HG03025 (cell line): ENCODE measurements at regions not wholly inside any gene's neighbourhood (a gene's known extent, or its start where the extent isn't known, plus 50 kb on each side); places are given as distances from the start of the nearest gene placed in this dataset.

Source experiments
- ATAC-seq: cut with Tn5 transposase; IDR thresholded peaks from one replicate; pipeline ENCODE4 v1.9.1; 2021; ENCODE audit warnings: mild to moderate bottlenecking, moderate library complexity; ENCODE audit not compliant: unreplicated experiment, low FRiP score

DNA sequence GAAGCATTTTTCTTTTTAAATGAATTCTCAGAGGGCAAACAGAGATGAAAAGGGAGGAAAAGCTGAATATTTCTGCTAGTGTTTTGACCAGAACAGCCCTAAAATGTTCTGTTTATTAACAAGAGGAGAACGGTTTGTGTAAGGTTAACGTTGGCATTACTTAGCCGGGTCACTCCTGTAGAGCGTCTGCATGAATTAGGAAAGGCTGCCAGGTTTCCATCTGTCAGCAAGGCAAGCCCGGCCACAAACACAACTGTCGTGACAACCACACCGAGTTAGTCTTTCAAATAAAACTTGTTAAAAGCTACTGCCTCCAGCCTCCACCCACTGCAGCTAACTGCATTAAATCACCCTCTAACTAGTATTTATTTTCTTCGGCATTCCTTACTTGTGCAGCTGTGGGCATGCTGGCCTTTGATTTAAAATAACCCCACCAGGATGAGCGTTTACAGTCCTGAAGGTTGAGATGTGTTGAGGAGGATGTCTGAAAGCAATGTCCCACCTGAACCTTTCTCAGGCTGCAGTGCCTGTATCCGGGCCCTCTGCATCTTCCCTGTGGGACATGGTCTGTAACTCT is 527.9 kb downstream of the FGF9 start:
- ATAC-seq: no peak

DNA sequence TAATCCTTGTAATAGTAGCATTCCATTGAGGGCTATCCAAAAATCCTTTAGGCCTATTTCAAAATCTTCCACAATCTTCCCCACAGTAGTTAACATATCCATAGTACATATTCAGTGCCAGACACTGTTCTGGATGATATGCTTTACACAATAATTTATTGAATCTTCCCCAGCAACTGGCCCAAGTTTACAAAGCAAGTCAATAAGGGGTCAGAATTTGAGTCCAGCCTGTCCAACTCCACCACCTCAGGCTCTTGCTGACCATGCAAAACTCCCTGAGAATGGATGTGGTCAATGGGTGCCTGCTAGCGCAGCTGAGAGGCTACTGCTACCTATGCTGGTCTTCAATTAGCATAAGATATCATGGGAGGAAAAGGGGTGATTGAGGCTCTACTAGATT is 529.6 kb downstream of the FGF9 start:
- ATAC-seq: no peak

DNA sequence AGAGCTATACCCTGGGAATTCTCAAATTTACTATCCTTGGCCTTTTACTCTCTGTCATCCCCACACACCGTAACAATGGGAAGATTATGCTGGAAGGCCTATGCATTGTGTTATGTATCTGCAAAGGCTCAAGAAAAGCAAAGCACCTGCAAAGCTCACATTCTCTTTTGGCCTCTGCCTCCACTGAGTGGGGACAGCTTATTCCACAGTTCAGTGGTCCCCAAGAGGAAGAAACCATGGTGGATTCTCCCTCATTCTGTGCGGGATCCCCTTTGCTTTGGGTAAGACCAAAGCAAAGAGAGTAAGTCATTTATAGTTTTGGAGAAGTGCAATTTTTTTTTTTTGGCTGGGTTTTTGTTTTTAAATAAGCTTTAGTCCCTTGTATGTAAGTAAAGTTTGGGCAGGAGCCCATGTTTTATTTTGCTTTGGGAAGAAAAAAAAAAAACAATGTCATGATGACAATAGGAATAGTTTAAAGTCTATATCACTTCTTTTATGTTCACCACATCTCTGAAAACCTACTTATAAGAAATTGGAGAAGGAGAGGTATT is 530.6 kb downstream of the FGF9 start:
- ATAC-seq: no peak

DNA sequence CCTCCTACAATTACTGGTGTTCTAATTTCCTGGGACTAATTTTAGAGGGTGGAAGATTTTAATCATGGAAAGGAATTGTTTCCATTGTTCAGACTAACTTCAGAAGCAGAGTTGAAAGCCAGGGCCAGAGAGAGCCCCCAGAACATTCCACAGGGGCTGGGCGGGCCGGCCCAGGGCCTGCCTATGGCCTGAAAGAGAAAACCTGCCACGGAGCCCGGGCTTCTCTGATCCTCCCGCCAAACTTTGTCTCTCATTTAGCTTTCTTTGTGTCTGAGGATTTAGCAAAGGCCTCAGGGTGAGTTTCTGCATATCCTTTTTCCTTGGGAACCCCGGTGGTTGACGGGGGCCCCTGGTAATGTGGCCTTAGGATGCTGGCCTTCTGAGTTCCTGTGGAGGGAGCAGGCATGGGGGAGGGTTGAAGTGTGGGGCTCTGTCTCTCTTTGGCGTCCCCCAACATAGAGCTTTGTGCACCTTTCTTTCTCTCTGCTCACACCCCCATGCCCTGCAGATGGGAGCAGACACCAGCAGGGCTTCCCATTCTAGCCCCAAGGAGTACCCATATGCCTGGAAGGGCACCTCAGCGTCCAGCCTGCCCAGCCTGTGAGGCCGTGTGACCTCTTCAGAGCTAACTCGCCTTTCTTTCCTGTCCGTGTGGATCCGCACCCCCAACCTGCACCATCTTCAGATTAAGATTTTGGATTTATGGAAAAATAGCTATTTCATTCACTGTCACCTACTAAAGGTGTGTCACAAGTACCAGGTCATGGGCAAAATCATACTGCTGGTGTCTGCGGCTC is 539.5 kb downstream of the FGF9 start:
- ATAC-seq: no peak

DNA sequence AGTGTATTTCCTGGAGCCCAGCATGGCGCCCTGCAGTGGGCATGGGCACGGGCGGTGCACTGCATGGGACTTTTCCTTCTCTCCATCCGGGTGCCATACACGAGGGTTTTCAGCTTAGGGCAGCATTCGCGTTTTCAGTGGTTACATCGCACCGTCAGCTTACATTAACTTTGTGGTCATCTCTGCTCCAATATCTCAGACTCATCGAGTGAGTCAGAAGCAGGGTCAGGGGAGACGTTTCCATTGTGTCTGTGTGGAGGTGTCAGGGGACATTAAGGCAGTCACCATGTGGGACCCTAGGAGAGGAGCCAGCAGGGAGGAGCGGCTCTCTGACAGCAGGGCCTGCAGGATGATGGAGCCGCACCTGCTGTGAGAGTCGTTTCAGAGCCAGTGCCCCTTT is 541.0 kb downstream of the FGF9 start:
- no peak for ATAC-seq

DNA sequence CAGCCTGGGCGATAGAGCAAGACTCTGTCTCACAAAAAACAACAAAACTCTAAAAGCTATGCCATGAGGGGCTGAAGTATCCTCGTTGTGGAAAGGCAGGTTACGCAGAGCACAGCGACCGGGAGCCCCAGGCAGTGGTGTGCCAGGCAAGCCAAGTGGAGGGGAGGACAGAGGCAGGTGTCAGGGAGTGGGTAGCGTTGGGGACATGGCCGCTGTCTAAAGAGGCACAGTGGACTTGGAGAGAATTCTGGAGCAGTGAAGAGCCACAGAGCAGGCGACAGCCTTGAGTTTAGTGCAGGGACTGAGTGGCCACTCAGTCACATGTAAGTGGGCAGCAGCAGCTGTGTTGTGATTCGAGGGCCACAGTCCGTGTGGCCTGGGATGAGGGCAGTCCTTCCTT is 541.7 kb downstream of the FGF9 start:
- no peak for ATAC-seq

DNA sequence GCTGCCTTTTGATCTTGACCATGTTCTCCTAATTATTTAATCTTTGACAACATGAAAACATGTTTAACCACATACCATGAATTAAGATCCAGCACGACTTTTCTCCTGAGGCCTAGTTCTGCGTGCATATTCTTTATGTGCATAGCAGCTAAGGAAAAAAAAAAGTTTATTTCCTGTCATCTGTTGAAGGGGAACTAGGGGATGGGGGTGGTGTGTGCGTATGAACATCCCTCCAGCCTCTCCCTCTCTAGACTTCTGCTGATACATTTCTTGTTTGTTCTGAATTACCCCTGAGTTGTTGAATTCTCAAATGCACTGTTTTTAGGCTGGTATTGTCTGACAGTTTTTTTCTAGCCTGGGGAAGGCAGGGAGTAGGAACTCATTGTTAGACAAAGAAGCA is 543.3 kb downstream of the FGF9 start:
- ATAC-seq: no peak

DNA sequence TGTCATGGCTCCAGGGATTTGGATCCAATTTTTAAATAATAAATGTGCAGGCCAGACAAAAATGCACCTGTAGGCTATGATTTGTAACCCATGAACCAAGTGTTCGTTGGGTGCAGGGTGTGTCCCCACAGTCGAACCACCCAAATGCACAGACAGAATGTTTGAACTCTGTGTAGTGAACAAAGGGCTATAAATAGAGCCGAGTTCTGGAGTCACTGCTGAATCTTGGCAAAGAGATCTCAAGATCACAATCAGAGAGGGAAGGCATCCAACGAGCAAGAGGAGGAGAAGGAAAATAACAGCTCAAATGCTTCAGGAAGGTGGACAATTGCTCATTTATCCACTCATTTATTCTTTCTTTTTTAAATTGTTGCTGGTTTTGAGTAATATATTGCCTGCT is 547.9 kb downstream of the FGF9 start:
- no peak for ATAC-seq

DNA sequence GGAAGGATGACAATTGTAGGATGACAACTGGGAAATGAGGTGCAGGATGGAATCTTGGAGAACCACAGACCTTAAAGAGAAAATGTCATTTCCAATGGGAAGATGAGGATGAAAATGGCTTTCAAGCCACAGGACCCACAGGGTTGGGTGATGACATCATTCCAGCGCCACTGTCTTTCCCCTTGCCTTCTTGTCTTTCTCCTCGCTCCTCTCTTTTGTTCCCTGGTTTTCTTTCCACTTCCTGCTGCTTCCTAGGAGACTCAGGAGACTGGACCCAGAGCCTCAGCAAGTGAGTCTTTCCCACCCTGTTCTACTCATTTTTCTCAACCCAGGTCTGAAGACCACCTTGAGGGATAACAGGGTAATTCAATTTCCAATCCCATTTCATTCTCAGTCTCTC is 548.8 kb downstream of the FGF9 start:
- ATAC-seq: no peak

DNA sequence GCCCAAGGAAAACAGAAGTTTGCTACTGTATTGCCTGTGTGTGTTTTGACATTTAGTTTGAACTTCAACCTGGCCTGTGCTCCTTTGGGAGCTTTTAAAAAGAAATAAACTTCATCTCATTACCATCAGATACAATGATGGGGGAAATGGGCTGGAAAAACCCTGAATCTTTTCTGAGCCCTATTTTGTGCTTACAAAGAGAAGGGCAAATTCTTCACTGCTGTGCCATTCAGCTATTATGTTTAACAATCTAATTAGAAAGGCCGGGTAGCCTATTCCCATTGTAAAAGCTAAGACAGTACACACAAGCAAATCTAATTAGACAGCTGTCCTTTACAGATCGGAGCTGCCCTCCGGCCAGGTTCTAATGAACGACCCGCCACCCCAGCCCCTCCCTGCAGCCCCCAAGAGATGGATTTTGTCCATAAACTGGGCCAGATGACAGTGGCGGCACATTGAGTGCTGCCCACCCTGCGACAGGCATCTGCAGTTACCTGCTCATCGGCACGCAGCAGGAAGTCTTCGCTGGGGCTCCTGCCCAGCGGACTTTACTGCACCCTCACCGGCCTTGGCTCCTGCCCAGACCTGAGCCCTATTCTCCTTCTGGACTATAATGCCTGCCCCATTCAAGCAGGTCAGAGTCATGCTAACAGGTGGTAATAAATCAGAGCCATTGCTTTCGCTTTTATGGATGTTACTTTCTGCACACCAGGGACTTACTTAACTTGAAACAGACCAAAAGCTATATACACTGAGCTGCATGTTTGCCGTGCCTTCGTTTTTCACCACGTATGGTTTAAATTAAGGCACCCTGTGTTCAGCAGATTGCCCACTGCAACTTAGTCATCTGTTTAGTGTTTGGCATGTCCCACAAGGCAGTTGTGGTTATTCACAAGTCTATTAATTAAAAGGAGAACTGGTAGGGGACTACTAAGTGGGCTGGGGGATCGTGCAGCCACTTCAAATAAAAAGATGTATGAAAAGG is 549.6 kb downstream of the FGF9 start:
- ATAC-seq: no peak

DNA sequence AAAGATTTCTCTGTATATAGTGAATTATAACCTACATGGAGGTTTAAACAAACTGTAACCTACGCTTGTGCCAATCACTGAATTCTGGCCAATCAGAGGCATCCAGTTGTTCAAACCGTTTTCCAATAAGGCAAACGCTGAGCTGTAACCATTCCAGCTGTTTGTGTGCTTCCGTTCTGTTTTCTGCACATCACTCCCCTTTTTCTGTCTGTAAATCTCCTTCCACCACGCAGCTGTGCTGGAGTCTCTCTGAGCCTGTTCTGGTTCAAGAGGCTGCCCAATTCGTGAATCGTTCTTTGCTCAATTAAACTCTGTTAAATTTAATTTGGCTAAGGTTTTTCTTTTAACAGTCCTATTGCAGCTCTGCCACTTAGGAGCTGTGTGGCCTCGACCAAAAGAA is 552.5 kb downstream of the FGF9 start:
- ATAC-seq: no peak

DNA sequence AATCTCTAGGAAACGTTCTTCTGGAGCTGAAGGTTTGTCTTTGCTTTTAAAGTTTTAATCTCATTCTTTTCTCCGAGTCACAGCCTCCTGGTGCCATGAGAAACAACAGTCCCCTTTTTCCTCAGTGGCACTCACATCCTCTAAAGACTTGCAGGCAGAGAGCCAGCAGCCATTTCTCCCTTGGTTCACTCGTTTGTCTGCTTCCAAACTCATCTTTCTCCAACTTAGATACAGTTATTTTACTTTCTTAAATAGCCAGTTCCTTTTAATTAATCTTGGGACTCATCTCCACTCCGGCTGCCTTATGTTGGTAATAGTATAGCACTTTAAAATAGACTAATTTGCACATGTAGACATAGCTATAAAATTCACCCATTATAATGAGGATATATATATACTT is 555.2 kb downstream of the FGF9 start:
- no peak for ATAC-seq

DNA sequence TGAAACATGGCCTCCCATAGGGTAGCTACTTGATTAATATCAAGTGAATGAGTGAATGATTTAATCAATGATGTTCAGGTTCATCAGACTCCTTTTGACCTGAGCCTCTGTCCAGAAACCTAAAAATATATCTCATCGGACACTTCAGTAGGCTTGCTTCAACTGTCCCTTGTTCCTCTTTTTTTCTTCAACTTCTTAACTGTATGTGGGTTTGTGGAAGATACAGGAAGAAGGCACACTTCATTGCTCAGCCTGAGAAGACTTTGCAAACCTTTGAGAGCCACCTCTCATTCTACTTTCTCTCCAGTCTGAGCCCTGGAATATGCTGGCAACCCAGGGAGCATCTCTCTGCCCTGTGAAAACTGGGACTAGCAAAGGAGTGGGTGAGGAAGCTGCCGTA is 557.0 kb downstream of the FGF9 start:
- ATAC-seq: no peak

DNA sequence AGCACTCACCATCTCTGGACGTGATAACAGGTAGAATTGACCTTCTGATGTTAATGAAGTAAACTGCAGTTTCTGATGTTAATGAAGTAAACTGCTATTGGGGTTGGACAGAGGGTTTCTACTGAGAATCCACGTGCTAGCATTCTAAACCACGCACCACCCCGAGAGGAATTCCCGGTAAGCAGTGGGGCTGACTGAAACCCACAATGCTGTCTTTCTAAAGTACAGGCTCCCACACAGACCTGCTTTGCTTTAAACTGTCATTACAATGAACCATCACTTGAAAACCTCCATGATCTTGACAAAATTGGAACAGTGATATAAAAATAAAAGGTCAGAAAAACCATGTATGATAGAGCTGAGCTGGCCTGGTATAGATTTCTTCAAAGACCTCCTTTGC is 559.0 kb downstream of the FGF9 start:
- no peak for ATAC-seq

DNA sequence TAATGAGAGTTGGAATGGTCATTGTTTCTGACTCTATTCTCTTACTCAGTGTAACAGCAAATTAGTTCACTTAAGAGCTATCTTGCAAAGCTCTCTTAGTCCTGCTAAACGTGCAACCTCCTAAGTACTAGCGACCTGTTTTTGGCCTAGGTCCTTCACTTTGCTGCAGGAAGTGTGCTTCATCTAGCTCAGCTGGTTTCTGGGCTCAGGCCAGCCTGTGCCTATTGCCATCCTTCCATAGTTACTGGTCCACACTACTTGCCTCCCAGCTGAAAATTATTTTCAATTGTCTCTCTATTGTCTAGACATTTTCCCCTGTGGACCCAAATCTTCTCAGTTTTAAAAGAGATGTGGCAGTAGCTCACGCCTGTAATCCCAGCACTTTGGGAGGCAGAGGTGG is 561.3 kb downstream of the FGF9 start:
- no peak for ATAC-seq

DNA sequence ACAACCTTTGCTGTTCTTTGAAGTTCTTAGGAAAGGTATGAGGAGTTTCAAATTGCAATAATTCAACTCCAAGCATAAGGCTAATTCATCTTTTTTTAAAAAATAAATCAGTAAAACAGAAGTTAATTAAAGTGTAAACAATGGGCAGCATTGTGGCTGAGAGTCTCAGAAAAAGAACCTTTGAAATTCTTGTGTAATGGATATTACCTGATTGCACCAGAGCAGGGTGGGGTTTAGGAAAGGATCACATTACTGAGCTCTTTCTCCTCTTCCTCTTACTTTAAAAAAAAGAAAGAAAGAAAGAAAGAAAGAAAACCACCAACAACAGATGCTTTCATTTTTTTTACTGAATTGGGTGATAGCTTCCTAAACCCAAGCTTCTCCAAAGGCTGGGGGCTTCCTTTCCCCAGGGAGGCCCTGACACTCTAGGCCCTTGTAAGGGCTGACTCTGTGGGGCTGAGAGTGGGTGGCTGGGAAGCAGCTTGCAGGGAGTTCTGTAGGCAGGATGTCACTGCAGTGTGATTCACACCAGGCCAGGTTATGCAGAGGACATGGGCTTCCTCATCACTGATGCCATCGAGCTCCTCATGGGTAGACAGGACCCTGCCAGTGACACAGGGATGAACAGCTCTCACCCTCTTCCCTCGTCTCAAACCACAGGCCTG is 564.5 kb downstream of the FGF9 start:
- no peak for ATAC-seq

DNA sequence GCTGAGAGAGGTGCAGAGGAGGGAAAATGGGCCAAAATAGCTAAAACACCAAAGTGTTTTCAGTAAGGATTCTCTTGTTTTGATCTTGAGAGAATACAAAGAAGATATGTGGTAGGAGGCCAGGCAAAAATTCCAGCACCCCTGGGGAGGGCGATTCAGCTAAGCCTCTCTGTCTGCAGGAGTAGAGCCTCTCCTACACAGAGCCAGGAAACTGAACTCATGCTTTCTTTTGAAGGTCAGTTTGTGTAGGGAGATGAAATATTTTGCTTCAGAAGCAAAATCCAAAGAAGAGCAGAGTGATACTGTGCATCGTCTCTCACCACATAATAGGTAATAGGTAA is 565.0 kb downstream of the FGF9 start:
- ATAC-seq: no peak

DNA sequence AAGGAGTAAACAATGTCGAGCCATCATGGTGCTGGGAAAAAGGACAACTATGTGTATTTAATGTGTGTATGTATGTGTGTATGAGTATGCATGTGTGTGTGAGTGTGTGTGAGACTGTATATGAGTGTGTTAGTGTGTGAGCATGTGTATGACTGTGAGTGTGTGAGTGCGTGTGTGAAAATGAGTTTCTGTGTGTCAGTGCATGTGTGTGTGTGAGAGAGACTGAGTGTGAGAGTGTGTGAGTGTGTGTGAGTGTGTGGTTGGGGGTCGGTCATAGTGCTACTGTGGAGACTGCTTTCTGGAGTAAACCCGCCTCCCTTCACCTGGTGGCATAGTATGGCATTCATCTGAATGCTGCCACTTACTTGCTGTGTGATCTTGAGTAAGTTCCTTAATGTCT is 567.4 kb downstream of the FGF9 start:
- ATAC-seq: no peak

DNA sequence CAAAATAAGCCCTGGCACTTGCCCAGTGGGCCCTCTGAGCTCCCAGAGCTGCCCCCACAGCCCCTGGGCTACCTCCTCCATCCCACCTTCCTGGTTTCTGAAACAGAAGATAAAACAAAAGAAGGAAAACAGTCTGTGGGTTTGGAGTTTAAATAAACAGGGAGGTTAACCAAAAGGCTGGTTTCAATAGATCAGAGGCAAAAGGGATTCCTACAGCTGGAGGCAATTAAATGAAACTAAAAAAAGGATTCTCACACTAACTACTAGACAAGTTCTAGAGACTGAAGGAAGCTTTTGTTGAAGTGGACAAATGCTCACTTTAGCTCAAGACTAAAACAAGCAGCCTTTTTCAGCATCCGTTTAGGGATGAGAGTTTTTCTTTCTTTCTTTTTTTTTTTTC is 569.8 kb downstream of the FGF9 start:
- no peak for ATAC-seq

DNA sequence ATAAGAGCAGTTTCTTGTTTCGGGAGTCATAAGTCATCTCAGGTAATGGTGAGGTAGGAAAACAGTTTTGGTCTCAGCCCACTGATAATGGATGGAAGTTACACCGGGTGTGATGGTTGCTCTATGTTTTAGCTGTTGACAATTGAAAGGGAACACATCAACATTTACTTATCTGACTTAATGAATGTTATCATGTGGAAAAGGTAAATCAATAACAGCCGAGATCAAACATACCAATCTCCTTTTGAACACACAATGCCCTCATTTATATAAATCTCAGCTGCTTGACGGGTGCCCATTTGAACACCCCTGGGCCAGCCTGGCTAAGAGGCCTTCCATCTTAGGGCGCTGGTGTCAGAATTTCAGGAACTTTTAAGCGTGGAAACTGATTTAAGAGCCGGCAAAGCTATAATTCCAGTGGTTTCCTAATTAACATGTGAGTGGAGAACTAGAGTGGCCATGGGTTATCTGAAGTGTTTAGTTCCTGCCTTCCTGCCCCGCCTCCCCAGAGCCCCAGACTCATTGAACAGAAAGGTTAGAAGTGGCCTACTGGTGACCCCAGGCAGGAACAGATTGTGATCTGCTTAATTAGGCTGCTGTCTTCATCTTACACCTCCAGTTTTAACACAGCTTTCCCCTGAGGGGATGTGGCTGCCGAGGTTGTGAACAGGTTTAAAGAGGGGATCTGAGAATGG is 572.7 kb downstream of the FGF9 start:
- ATAC-seq: no peak
